WTC11 (cell line): ENCODE measurements at regions not wholly inside any gene's neighbourhood (a gene's known extent, or its start where the extent isn't known, plus 50 kb on each side); places are given as distances from the start of the nearest gene placed in this dataset.

Experiments used
- ATAC-seq: fragments of 200-7000 bp; cut with Tn5 transposase; 2 replicates; pipeline ENCODE4 v1.10.0; 2021; ENCODE audit warnings: mild to moderate bottlenecking, moderate library complexity
- CTCF ChIA-PET: fragments of 300-600 bp; sonication (Branson Sonifier 250); formaldehyde crosslinking; loops from one replicate; lab custom pipeline; 2021; ENCODE audit warnings: antibody characterized with exemption; lab: Charles Lee
- POLR2A ChIA-PET: fragments of 350-600 bp; sonication (Branson Sonifier 250); formaldehyde crosslinking; loops from one replicate; lab custom pipeline; 2021; ENCODE audit warnings: antibody characterized with exemption; lab: Charles Lee
- DNase-seq: peaks from one replicate; pipeline ENCODE4 v3.0.0; 2021; ENCODE audit warnings: low spot score
- H3K27ac Mint-ChIP-seq: 2 replicates; pipeline ENCODE4 v1.8.0; 2021; ENCODE audit warnings: mixed read lengths
- H3K27me3 Mint-ChIP-seq: 2 replicates; pipeline ENCODE4 v1.8.0; 2021; ENCODE audit warnings: low read depth, mild to moderate bottlenecking, moderate library complexity, mixed read lengths
- H3K36me3 Mint-ChIP-seq: 2 replicates; pipeline ENCODE4 v1.8.0; 2021; ENCODE audit warnings: mixed read lengths
- H3K4me1 Mint-ChIP-seq: 2 replicates; pipeline ENCODE4 v1.8.0; 2022; ENCODE audit warnings: mixed read lengths
- H3K4me3 Mint-ChIP-seq: 2 replicates; pipeline ENCODE4 v1.8.0; 2021; ENCODE audit warnings: mild to moderate bottlenecking, moderate library complexity, mixed read lengths
- H3K9me3 Mint-ChIP-seq: 2 replicates; pipeline ENCODE4 v1.8.0; 2021; ENCODE audit warnings: mixed read lengths
- ATF1 ChIP-seq: sonication (generic); formaldehyde crosslinking; IDR thresholded peaks from 2 replicates; pipeline ENCODE4 v1.8.1; 2023; ENCODE audit warnings: mild to moderate bottlenecking, moderate library complexity, missing genetic modification reagents
- CBFB ChIP-seq: sonication (generic); formaldehyde crosslinking; IDR thresholded peaks from 2 replicates; pipeline ENCODE4 v1.8.1; 2022; ENCODE audit warnings: mild to moderate bottlenecking, low read depth, missing genetic modification reagents
- ELF4 ChIP-seq: sonication (generic); formaldehyde crosslinking; IDR thresholded peaks from 2 replicates; pipeline ENCODE4 v1.8.1; 2022; ENCODE audit warnings: low read depth, mild to moderate bottlenecking, moderate library complexity, missing genetic modification reagents
- JUN ChIP-seq: sonication (generic); formaldehyde crosslinking; IDR thresholded peaks from 2 replicates; pipeline ENCODE4 v1.8.0; 2023; ENCODE audit warnings: mild to moderate bottlenecking, missing genetic modification reagents
- MYBL2 ChIP-seq: sonication (generic); formaldehyde crosslinking; IDR thresholded peaks from 2 replicates; pipeline ENCODE4 v1.8.1; 2023; ENCODE audit warnings: mild to moderate bottlenecking, moderate library complexity, missing genetic modification reagents
- NFYB ChIP-seq: sonication (generic); formaldehyde crosslinking; conservative IDR thresholded peaks from 2 replicates; pipeline ENCODE4 v1.8.0; 2022; ENCODE audit warnings: low read depth, missing genetic modification reagents
- SMAD3 ChIP-seq: sonication (generic); formaldehyde crosslinking; IDR thresholded peaks from 2 replicates; pipeline ENCODE4 v1.8.0; 2022; ENCODE audit warnings: missing genetic modification reagents, mild to moderate bottlenecking, borderline replicate concordance
- TP53 ChIP-seq: sonication (generic); formaldehyde crosslinking; IDR thresholded peaks from 2 replicates; pipeline ENCODE4 v1.8.1; 2023; ENCODE audit warnings: mild to moderate bottlenecking, missing genetic modification reagents
- ZNF232 ChIP-seq: sonication (generic); formaldehyde crosslinking; IDR thresholded peaks from 2 replicates; pipeline ENCODE4 v1.8.0; 2022; ENCODE audit warnings: mild to moderate bottlenecking, missing genetic modification reagents
- TF ChIP-seq, protein P1 (sequence below): fragments of 250-450 bp; sonication (Bioruptor Pico); IDR thresholded peaks from 2 replicates; pipeline ENCODE4 v1.9.0; 2021; ENCODE audit warnings: mild to moderate bottlenecking
- TF ChIP-seq, protein P2 (sequence below): fragments of 250-450 bp; sonication (Bioruptor Pico); IDR thresholded peaks from 2 replicates; pipeline ENCODE4 v1.8.0; 2021; ENCODE audit warnings: mild to moderate bottlenecking
- TF ChIP-seq, protein P3 (sequence below): sonication (generic); formaldehyde crosslinking; IDR thresholded peaks from 2 replicates; pipeline ENCODE4 v1.8.1; 2022; ENCODE audit warnings: mild to moderate bottlenecking, missing genetic modification reagents, moderate library complexity, borderline replicate concordance
- TF ChIP-seq, protein P4 (sequence below): sonication (generic); formaldehyde crosslinking; IDR thresholded peaks from 2 replicates; pipeline ENCODE4 v1.8.1; 2022; ENCODE audit warnings: low read depth, missing genetic modification reagents, borderline replicate concordance
- TF ChIP-seq, protein P5 (sequence below): sonication (generic); formaldehyde crosslinking; IDR thresholded peaks from 2 replicates; pipeline ENCODE4 v1.8.0; 2023; ENCODE audit warnings: missing genetic modification reagents, mild to moderate bottlenecking, borderline replicate concordance
- TF ChIP-seq, protein P6 (sequence below): sonication (generic); formaldehyde crosslinking; IDR thresholded peaks from 2 replicates; pipeline ENCODE4 v1.8.1; 2023; ENCODE audit warnings: mild to moderate bottlenecking, missing genetic modification reagents, moderate library complexity
- TF ChIP-seq, protein P7 (sequence below): sonication (generic); formaldehyde crosslinking; IDR thresholded peaks from 2 replicates; pipeline ENCODE4 v1.8.0; 2022; ENCODE audit warnings: mild to moderate bottlenecking, missing genetic modification reagents

DNA sequence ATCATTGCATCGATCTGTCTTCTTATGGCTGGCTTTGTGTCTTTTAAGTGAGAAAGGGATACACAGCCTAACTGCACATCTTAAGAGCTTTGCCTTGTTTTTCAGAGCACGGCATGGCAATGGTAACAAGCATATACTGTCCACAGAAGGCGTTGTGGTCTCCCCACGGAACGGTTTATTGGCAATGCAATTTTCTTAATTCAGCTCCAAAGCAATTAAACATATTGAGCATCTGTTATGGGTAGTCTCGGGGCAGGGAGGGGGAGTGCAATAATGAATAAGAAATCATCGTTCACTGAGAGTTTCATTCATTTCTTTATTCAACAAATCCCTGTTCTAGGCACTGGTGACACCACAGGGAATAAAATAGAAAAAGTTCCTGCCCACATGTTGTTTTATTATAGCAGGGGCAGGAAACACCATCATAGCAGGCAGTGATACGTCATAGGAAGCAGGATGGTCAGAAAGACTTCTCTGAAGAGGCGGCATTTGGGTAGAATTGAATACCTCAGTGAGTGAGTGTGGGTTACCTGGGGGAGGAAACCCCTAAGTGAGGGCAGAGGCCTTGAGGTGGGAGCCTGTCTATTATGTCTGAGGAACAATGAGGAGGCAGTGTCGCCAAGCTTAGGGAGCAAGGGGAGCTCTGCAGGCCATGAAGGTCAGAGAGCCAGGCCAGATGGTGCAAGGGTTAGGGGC lies 185.7 kb upstream of the KL start (continued):
- TF ChIP-seq, protein P1, sequence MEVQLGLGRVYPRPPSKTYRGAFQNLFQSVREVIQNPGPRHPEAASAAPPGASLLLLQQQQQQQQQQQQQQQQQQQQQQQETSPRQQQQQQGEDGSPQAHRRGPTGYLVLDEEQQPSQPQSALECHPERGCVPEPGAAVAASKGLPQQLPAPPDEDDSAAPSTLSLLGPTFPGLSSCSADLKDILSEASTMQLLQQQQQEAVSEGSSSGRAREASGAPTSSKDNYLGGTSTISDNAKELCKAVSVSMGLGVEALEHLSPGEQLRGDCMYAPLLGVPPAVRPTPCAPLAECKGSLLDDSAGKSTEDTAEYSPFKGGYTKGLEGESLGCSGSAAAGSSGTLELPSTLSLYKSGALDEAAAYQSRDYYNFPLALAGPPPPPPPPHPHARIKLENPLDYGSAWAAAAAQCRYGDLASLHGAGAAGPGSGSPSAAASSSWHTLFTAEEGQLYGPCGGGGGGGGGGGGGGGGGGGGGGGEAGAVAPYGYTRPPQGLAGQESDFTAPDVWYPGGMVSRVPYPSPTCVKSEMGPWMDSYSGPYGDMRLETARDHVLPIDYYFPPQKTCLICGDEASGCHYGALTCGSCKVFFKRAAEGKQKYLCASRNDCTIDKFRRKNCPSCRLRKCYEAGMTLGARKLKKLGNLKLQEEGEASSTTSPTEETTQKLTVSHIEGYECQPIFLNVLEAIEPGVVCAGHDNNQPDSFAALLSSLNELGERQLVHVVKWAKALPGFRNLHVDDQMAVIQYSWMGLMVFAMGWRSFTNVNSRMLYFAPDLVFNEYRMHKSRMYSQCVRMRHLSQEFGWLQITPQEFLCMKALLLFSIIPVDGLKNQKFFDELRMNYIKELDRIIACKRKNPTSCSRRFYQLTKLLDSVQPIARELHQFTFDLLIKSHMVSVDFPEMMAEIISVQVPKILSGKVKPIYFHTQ (CRISPR knock-in tag), result no peak
- no peak for TF ChIP-seq JUN (CRISPR knock-in tag)
- TF ChIP-seq, protein P2, sequence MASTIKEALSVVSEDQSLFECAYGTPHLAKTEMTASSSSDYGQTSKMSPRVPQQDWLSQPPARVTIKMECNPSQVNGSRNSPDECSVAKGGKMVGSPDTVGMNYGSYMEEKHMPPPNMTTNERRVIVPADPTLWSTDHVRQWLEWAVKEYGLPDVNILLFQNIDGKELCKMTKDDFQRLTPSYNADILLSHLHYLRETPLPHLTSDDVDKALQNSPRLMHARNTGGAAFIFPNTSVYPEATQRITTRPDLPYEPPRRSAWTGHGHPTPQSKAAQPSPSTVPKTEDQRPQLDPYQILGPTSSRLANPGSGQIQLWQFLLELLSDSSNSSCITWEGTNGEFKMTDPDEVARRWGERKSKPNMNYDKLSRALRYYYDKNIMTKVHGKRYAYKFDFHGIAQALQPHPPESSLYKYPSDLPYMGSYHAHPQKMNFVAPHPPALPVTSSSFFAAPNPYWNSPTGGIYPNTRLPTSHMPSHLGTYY, result no peak

DNA sequence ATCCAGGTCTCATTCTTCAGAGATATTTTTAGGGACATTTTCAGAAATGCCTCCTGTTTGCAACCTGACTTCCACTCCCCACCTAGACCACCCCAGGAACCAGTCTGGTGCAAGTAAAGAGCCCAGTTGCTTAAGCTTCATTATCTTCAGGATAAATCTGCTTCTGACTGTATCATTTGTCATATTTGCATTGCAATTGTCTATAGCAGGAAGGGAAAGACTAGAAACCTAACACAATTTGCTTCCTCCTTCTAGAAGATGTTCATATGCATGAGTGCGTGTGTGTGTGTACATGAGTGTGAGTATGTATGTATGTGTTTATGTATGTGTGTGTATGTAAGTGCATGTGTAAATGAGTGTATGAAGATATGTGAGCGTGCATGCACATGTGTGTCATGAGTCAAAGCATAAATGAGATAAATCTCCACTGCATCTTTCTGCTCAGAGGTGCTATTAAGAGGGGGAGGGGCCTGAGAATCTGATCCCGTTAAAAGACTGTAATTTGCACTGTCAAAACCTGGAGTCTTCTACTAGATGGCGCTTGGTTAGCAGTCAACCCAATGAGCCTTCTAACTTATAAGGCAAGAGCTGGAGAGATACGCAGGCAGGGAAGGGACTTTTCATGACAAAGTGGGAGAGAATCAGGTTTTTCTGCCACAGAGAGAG lies 178.8 kb upstream of the KL start:
- Mint-ChIP-seq H3K4me1 (peaks cover 24% of the 10 kb centered on the region), H3K9me3 (peaks cover 30% of the 10 kb centered on the region), H3K4me3 (no peak overlapping the region), H3K27ac (no peak overlapping the region)
- ATAC-seq, result no peak; the same call in 1 of the 2 replicates
- ChIA-PET POLR2A (interaction anchor here (0.6 kb wide), 1 partner anchor 27 kb away, joined by 3 read pairs; no protein-coding TSS in a partner anchor), CTCF (interaction anchor here (1.5 kb wide), 1 partner anchor 14 kb away, joined by 5 read pairs; no protein-coding TSS in a partner anchor)
- DNase-seq, result no peak
- TF ChIP-seq, protein P3, sequence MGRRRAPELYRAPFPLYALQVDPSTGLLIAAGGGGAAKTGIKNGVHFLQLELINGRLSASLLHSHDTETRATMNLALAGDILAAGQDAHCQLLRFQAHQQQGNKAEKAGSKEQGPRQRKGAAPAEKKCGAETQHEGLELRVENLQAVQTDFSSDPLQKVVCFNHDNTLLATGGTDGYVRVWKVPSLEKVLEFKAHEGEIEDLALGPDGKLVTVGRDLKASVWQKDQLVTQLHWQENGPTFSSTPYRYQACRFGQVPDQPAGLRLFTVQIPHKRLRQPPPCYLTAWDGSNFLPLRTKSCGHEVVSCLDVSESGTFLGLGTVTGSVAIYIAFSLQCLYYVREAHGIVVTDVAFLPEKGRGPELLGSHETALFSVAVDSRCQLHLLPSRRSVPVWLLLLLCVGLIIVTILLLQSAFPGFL, result no peak
- no peak for TF ChIP-seq ZNF232
- TF ChIP-seq MYBL2 (CRISPR knock-in tag), result no peak
- TF ChIP-seq TP53 (CRISPR knock-in tag), result no peak
- TF ChIP-seq, protein P4, sequence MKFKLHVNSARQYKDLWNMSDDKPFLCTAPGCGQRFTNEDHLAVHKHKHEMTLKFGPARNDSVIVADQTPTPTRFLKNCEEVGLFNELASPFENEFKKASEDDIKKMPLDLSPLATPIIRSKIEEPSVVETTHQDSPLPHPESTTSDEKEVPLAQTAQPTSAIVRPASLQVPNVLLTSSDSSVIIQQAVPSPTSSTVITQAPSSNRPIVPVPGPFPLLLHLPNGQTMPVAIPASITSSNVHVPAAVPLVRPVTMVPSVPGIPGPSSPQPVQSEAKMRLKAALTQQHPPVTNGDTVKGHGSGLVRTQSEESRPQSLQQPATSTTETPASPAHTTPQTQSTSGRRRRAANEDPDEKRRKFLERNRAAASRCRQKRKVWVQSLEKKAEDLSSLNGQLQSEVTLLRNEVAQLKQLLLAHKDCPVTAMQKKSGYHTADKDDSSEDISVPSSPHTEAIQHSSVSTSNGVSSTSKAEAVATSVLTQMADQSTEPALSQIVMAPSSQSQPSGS (CRISPR knock-in tag), result no peak
- TF ChIP-seq ATF1, result no peak
- no peak for TF ChIP-seq SMAD3 (CRISPR knock-in tag)
- TF ChIP-seq, protein P5, sequence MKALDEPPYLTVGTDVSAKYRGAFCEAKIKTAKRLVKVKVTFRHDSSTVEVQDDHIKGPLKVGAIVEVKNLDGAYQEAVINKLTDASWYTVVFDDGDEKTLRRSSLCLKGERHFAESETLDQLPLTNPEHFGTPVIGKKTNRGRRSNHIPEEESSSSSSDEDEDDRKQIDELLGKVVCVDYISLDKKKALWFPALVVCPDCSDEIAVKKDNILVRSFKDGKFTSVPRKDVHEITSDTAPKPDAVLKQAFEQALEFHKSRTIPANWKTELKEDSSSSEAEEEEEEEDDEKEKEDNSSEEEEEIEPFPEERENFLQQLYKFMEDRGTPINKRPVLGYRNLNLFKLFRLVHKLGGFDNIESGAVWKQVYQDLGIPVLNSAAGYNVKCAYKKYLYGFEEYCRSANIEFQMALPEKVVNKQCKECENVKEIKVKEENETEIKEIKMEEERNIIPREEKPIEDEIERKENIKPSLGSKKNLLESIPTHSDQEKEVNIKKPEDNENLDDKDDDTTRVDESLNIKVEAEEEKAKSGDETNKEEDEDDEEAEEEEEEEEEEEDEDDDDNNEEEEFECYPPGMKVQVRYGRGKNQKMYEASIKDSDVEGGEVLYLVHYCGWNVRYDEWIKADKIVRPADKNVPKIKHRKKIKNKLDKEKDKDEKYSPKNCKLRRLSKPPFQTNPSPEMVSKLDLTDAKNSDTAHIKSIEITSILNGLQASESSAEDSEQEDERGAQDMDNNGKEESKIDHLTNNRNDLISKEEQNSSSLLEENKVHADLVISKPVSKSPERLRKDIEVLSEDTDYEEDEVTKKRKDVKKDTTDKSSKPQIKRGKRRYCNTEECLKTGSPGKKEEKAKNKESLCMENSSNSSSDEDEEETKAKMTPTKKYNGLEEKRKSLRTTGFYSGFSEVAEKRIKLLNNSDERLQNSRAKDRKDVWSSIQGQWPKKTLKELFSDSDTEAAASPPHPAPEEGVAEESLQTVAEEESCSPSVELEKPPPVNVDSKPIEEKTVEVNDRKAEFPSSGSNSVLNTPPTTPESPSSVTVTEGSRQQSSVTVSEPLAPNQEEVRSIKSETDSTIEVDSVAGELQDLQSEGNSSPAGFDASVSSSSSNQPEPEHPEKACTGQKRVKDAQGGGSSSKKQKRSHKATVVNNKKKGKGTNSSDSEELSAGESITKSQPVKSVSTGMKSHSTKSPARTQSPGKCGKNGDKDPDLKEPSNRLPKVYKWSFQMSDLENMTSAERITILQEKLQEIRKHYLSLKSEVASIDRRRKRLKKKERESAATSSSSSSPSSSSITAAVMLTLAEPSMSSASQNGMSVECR (CRISPR knock-in tag), result no peak
- TF ChIP-seq NFYB (CRISPR knock-in tag), result no peak
- no peak for TF ChIP-seq ELF4 (CRISPR knock-in tag)
- TF ChIP-seq CBFB, result no peak
- TF ChIP-seq, protein P6, sequence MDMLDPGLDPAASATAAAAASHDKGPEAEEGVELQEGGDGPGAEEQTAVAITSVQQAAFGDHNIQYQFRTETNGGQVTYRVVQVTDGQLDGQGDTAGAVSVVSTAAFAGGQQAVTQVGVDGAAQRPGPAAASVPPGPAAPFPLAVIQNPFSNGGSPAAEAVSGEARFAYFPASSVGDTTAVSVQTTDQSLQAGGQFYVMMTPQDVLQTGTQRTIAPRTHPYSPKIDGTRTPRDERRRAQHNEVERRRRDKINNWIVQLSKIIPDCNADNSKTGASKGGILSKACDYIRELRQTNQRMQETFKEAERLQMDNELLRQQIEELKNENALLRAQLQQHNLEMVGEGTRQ, result no peak
- TF ChIP-seq, protein P7, sequence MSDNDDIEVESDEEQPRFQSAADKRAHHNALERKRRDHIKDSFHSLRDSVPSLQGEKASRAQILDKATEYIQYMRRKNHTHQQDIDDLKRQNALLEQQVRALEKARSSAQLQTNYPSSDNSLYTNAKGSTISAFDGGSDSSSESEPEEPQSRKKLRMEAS (CRISPR knock-in tag), result no peak
- TF ChIP-seq, all 79 proteins: peak for 0
- peaks cover 19% of the 10 kb centered on the region for H3K36me3 Mint-ChIP-seq
- H3K27me3 Mint-ChIP-seq, result no peaks in the 10 kb centered on the region; the same call in 1 of the 2 replicates
